PC-3 (cell line): ENCODE measurements at regions not wholly inside any gene's neighbourhood (a gene's known extent, or its start where the extent isn't known, plus 50 kb on each side); places are given as distances from the start of the nearest gene placed in this dataset.

Experiments
- CTCF ChIP-seq: fragments of 300-600 bp; sonication (generic); conservative IDR thresholded peaks from 2 replicates; pipeline ENCODE4 v1.5.1; 2017; ENCODE audit warnings: antibody characterized with exemption, low read depth, mild to moderate bottlenecking, low read length
- EZH2 ChIP-seq: fragments of 300-600 bp; sonication (generic); IDR thresholded peaks from one replicate; pipeline ENCODE4 v1.6.1; 2017; ENCODE audit warnings: antibody characterized with exemption, mild to moderate bottlenecking, low read length; ENCODE audit not compliant: unreplicated experiment

- TF ChIP-seq CTCF (no peak), EZH2 (no peak)
Observed at GRCh38 chr12:108040947-108041346, 88.1 kb upstream of the WSCD2 start.
